ENCODE measurements at regions not wholly inside any gene's neighbourhood (a gene's known extent, or its start where the extent isn't known, plus 50 kb on each side); places are given as distances from the start of the nearest gene placed in this dataset.

GRCh38 chr13:34863360-34864135 lies 78.5 kb upstream of the NBEA start:
- no peaks in the 10 kb centered on the region for H3K9me3 Mint-ChIP-seq (ENCODE audit: unreplicated experiment)
- BruUV-seq (replicated peaks) = no TSS peak
- CTCF ChIA-PET = interaction anchor here (0.6 kb wide), 1 partner anchor 463 kb away, joined by 3 read pairs; no protein-coding TSS in a partner anchor
- no peaks in the 10 kb centered on the region for H3K27me3 Mint-ChIP-seq (ENCODE audit: insufficient read depth, unreplicated experiment)
- peaks cover 7% of the 10 kb centered on the region for H3K4me1 Mint-ChIP-seq (ENCODE audit: insufficient read depth, unreplicated experiment)
- POLR2A ChIA-PET = interaction anchor here (1.0 kb wide), 1 partner anchor 796 kb away, joined by 3 read pairs; no protein-coding TSS in a partner anchor
- peak; percentile 86 for DNase-seq (ENCODE audit: unreplicated experiment)
- intact Hi-C loops (cut with micrococcal nuclease) = no loop called here
- H3K4me3 Mint-ChIP-seq (ENCODE audit: unreplicated experiment) = no peak overlapping the region
- no peaks in the 10 kb centered on the region for H3K36me3 Mint-ChIP-seq (ENCODE audit: insufficient read depth, unreplicated experiment)
- peak overlapping the region; percentile 57 for H3K27ac Mint-ChIP-seq (ENCODE audit: low read depth, unreplicated experiment)
- TF ChIP-seq, protein P1, sequence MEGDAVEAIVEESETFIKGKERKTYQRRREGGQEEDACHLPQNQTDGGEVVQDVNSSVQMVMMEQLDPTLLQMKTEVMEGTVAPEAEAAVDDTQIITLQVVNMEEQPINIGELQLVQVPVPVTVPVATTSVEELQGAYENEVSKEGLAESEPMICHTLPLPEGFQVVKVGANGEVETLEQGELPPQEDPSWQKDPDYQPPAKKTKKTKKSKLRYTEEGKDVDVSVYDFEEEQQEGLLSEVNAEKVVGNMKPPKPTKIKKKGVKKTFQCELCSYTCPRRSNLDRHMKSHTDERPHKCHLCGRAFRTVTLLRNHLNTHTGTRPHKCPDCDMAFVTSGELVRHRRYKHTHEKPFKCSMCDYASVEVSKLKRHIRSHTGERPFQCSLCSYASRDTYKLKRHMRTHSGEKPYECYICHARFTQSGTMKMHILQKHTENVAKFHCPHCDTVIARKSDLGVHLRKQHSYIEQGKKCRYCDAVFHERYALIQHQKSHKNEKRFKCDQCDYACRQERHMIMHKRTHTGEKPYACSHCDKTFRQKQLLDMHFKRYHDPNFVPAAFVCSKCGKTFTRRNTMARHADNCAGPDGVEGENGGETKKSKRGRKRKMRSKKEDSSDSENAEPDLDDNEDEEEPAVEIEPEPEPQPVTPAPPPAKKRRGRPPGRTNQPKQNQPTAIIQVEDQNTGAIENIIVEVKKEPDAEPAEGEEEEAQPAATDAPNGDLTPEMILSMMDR (IDR thresholded peaks at IDR 0.05; ENCODE audit: unreplicated experiment) = no peak

GRCh38 chr13:34864671-34865070 lies 77.4 kb upstream of the NBEA start:
- DNase-seq (ENCODE audit: unreplicated experiment) = no peak
- peaks cover 7% of the 10 kb centered on the region for H3K4me1 Mint-ChIP-seq (ENCODE audit: insufficient read depth, unreplicated experiment)
- CTCF ChIA-PET = no interaction called here
- H3K27me3 Mint-ChIP-seq (ENCODE audit: insufficient read depth, unreplicated experiment) = no peaks in the 10 kb centered on the region
- no peaks in the 10 kb centered on the region for H3K36me3 Mint-ChIP-seq (ENCODE audit: insufficient read depth, unreplicated experiment)
- POLR2A ChIA-PET = interaction anchor here (0.7 kb wide), 1 partner anchor 17 kb away, joined by 6 read pairs; no protein-coding TSS in a partner anchor
- H3K27ac Mint-ChIP-seq (ENCODE audit: low read depth, unreplicated experiment) = no peak overlapping the region
- intact Hi-C loops (cut with micrococcal nuclease) = no loop called here
- H3K9me3 Mint-ChIP-seq (ENCODE audit: unreplicated experiment) = no peaks in the 10 kb centered on the region
- TF ChIP-seq, protein P1 (IDR thresholded peaks at IDR 0.05; ENCODE audit: unreplicated experiment) = no peak
- no peak overlapping the region for H3K4me3 Mint-ChIP-seq (ENCODE audit: unreplicated experiment)
- no TSS peak for BruUV-seq (replicated peaks)

DNA sequence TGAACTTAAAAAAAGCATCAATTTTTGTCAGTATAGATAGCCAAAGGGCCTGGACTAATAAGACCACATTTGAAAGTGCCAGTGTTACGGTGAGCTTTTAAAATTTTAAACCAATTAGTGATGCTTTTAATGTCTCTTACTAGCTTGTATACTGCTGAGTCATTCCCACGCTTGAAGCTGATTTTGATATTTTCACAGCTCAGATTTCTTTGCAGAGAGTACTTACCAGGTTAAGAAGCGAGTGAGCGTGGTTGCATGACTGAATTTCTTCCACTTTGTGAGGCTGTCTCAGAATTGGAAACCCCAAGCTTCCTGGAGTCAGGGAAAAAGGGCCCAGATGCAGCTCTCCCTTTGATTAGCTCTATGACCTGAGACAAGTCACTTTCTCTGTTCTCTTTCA lies 74.5 kb upstream of the NBEA start:
- DNase-seq (ENCODE audit: unreplicated experiment) = peak; percentile 8
- POLR2A ChIA-PET = interaction anchor here (0.7 kb wide), 1 partner anchor 79 kb away, joined by 3 read pairs; no protein-coding TSS in a partner anchor
- intact Hi-C loops (cut with micrococcal nuclease) = no loop called here
- H3K4me1 Mint-ChIP-seq (ENCODE audit: insufficient read depth, unreplicated experiment) = peaks cover 7% of the 10 kb centered on the region
- no peaks in the 10 kb centered on the region for H3K9me3 Mint-ChIP-seq (ENCODE audit: unreplicated experiment)
- TF ChIP-seq, protein P1 (IDR thresholded peaks at IDR 0.05; ENCODE audit: unreplicated experiment) = no peak
- CTCF ChIA-PET = interaction anchor here (0.6 kb wide), 3 partner anchors 97 to 1559 kb away, joined by 3 to 4 read pairs (median 4); no protein-coding TSS in a partner anchor
- H3K27ac Mint-ChIP-seq (ENCODE audit: low read depth, unreplicated experiment) = no peak overlapping the region
- H3K4me3 Mint-ChIP-seq (ENCODE audit: unreplicated experiment) = no peak overlapping the region
- H3K36me3 Mint-ChIP-seq (ENCODE audit: insufficient read depth, unreplicated experiment) = no peaks in the 10 kb centered on the region
- no TSS peak for BruUV-seq (replicated peaks)
- H3K27me3 Mint-ChIP-seq (ENCODE audit: insufficient read depth, unreplicated experiment) = no peaks in the 10 kb centered on the region

DNA sequence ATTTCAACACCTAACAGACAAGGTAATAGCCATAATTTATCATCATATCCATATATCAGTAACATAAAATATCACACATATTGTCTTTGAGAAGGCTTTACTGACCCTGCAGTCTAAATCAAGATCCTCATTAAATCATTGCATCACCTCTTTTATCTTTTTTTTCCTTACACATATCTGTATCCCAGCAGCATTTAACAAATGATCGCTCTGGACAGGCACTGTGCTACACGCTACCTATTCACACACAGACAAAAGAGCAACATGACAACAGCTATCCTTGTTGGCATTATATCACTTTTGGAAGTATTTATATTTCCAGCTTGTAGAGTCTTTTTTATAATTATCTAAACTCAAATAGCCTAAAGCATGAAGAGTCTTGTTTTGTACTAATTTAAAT lies 73.3 kb upstream of the NBEA start:
- ChIA-PET POLR2A (no interaction called here), CTCF (no interaction called here)
- Mint-ChIP-seq H3K4me1 (ENCODE audit: insufficient read depth, unreplicated experiment) (peaks cover 2% of the 10 kb centered on the region), H3K36me3 (ENCODE audit: insufficient read depth, unreplicated experiment) (no peaks in the 10 kb centered on the region), H3K9me3 (ENCODE audit: unreplicated experiment) (no peaks in the 10 kb centered on the region), H3K4me3 (ENCODE audit: unreplicated experiment) (no peak overlapping the region), H3K27me3 (ENCODE audit: insufficient read depth, unreplicated experiment) (no peaks in the 10 kb centered on the region), H3K27ac (ENCODE audit: low read depth, unreplicated experiment) (no peak overlapping the region)
- intact Hi-C loops (cut with micrococcal nuclease) = no loop called here
- BruUV-seq (replicated peaks) = no TSS peak
- TF ChIP-seq, protein P1 (IDR thresholded peaks at IDR 0.05; ENCODE audit: unreplicated experiment) = no peak
- no peak for DNase-seq (ENCODE audit: unreplicated experiment)

Measured in MCF 10A (cell line).